Panc1 (cell line): ENCODE measurements at regions not wholly inside any gene's neighbourhood (a gene's known extent, or its start where the extent isn't known, plus 50 kb on each side); places are given as distances from the start of the nearest gene placed in this dataset.

ENCODE experiments used
- POLR2AphosphoS5 ChIP-seq: IDR thresholded peaks from 2 replicates; pipeline ENCODE4 v1.6.1; 2012; ENCODE audit warnings: mild to moderate bottlenecking, low read depth, low read length, moderate library complexity
- SIN3A ChIP-seq: IDR thresholded peaks from 2 replicates; pipeline ENCODE4 v1.6.1; 2012; ENCODE audit warnings: low read depth, mild to moderate bottlenecking, low read length, moderate library complexity, borderline replicate concordance; ENCODE audit not compliant: insufficient read depth
- TF ChIP-seq, protein P1 (sequence below): fragments of 450-650 bp; IDR thresholded peaks from 2 replicates; pipeline ENCODE4 v1.5.1; 2017; ENCODE audit warnings: mild to moderate bottlenecking
- TF ChIP-seq, protein P2 (sequence below), 2 experiments: IDR thresholded peaks; 2 replicates each; pipeline ENCODE4 v1.6.1; 2011 to 2012; ENCODE audit warnings: low read depth in 2 of 2, control low read depth in 1 of 2, low read length in 1 of 2, mild to moderate bottlenecking in 1 of 2, moderate library complexity in 1 of 2; ENCODE audit not compliant: insufficient read depth in 1 of 2

DNA sequence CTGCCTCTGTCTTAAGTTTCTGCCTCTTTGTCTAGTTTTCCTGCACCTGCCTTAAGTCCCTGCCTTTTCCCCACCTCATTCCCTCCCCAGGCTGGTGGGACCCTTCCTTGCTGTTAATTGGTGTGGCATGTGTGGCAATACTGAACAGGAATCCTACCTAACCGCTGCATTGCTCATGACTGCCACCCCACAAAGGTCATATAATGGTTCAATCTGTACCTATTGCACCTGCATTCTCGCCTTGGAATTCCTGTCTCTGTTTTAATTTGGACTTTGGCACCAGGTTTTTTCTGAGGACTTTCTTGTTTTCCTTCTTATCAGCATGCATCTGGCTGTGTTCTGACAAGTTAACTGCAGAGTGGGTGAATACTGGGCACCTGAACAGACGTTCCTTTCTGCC lies 966.2 kb upstream of the TMEM132C start:
- TF ChIP-seq POLR2AphosphoS5 (no peak), SIN3A (no peak)
- TF ChIP-seq, protein P1, sequence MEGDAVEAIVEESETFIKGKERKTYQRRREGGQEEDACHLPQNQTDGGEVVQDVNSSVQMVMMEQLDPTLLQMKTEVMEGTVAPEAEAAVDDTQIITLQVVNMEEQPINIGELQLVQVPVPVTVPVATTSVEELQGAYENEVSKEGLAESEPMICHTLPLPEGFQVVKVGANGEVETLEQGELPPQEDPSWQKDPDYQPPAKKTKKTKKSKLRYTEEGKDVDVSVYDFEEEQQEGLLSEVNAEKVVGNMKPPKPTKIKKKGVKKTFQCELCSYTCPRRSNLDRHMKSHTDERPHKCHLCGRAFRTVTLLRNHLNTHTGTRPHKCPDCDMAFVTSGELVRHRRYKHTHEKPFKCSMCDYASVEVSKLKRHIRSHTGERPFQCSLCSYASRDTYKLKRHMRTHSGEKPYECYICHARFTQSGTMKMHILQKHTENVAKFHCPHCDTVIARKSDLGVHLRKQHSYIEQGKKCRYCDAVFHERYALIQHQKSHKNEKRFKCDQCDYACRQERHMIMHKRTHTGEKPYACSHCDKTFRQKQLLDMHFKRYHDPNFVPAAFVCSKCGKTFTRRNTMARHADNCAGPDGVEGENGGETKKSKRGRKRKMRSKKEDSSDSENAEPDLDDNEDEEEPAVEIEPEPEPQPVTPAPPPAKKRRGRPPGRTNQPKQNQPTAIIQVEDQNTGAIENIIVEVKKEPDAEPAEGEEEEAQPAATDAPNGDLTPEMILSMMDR, result no peak
- TF ChIP-seq, protein P2, sequence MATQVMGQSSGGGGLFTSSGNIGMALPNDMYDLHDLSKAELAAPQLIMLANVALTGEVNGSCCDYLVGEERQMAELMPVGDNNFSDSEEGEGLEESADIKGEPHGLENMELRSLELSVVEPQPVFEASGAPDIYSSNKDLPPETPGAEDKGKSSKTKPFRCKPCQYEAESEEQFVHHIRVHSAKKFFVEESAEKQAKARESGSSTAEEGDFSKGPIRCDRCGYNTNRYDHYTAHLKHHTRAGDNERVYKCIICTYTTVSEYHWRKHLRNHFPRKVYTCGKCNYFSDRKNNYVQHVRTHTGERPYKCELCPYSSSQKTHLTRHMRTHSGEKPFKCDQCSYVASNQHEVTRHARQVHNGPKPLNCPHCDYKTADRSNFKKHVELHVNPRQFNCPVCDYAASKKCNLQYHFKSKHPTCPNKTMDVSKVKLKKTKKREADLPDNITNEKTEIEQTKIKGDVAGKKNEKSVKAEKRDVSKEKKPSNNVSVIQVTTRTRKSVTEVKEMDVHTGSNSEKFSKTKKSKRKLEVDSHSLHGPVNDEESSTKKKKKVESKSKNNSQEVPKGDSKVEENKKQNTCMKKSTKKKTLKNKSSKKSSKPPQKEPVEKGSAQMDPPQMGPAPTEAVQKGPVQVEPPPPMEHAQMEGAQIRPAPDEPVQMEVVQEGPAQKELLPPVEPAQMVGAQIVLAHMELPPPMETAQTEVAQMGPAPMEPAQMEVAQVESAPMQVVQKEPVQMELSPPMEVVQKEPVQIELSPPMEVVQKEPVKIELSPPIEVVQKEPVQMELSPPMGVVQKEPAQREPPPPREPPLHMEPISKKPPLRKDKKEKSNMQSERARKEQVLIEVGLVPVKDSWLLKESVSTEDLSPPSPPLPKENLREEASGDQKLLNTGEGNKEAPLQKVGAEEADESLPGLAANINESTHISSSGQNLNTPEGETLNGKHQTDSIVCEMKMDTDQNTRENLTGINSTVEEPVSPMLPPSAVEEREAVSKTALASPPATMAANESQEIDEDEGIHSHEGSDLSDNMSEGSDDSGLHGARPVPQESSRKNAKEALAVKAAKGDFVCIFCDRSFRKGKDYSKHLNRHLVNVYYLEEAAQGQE (IDR thresholded peaks at IDR 0.05; ENCODE audit: insufficient read depth in 1 of 2, low read depth in 2 of 2, low read length in 1 of 2), result no peak
